Ovary (tissue), 7 donors: ENCODE measurements at regions not wholly inside any gene's neighbourhood (a gene's known extent, or its start where the extent isn't known, plus 50 kb on each side); places are given as distances from the start of the nearest gene placed in this dataset.
"Not testable (repeated sequence)": the region's sequence is repeated elsewhere in the genome, so short reads cannot be mapped to it uniquely, and the experiment has no call there.

Experiments
- DNase-seq, 5 donors: peaks; one replicate each; pipeline ENCODE4 v3.0.0-alpha.2; 2019 to 2020
- H3K27ac ChIP-seq, 2 donors: fragments of 200-600 bp; one replicate each; pipeline versions ENCODE4 v1.5.1 to v1.8.0; 2019 to 2022
- H3K27me3 ChIP-seq: fragments of 200-600 bp; one replicate; pipeline ENCODE4 v1.8.0; 2022
- H3K36me3 ChIP-seq: fragments of 200-600 bp; sonication (generic); one replicate; pipeline ENCODE4 v1.5.1; 2019
- H3K4me1 ChIP-seq: one replicate; pipeline ENCODE4 v1.8.1; 2013; ENCODE audit warnings: mild to moderate bottlenecking, moderate library complexity; ENCODE audit not compliant: insufficient read depth
- H3K4me3 ChIP-seq: fragments of 200-600 bp; sonication (generic); one replicate; pipeline ENCODE4 v1.5.1; 2017
- H3K9me3 ChIP-seq, 2 donors: fragments of 200-600 bp in 1 of 2; sonication (generic) in 1 of 2; one replicate each; pipeline versions ENCODE4 v1.5.1 to v1.8.1; 2013 to 2019; ENCODE audit warnings: mild to moderate bottlenecking in 1 of 2, moderate library complexity in 1 of 2
- EP300 ChIP-seq: sonication (generic); formaldehyde crosslinking; IDR thresholded peaks from one replicate; pipeline ENCODE4 v1.6.1; 2017; ENCODE audit warnings: antibody characterized with exemption
- POLR2A ChIP-seq: fragments of 450-650 bp; IDR thresholded peaks from one replicate; pipeline ENCODE4 v1.6.1; 2017; ENCODE audit warnings: antibody characterized with exemption, mild to moderate bottlenecking, moderate library complexity
- WGBS, 3 donors: extraction: QIAGEN DNeasy Blood & Tissue Kit in 1 of 3; methylation state at CpG; one replicate each; pipeline versions ENCODE4 v1.1.5 to v1.1.7; 2013 to 2017; 5-methylcytosine and 5-hydroxymethylcytosine counted together
- intact Hi-C, 4 donors: fragments of 100-400 bp; cut with DNase I; formaldehyde crosslinking; loops; one replicate each; pipeline versions ENCODE4 v1.11.0 to v1.15.1; 2022 to 2023
- TF ChIP-seq, protein P1 (sequence below), 3 donors: fragments of 450-650 bp in 2 of 3; fragments of 200-600 bp in 1 of 3; IDR thresholded peaks; one replicate each; pipeline versions ENCODE4 v1.5.1 to v1.8.0; 2016 to 2022; ENCODE audit warnings: antibody characterized with exemption in 3 of 3, mild to moderate bottlenecking in 1 of 3
- donor health status: DM: no; HTN: no; CAD: no; lungs with moderate emphysema.
- donor health status: DM: no; HTN: no; CAD: no.
- donor health status: Bipolar disorder and iron deficiency.
- donor health status: DM: no; HTN: no; CAD: no.
- donor health status: DM: yes; HTN: yes; CAD: no.

DNA sequence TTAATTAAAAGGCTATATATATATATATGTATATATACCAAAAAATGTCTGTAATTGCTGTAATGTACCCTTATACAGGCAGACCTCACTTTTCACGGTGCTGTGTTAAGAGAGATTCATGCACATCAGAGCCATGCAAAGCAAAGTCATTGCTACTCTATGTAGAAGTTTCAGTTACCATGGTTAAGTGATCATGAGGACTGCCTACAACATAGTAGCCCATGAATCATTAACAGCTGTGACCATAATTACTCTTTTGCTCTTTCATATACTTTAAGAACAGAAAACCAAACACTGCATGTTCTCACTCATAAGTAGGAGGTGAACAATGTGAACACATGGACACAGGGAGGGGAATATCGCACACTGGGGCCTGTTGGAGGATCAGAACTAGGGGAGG lies 225.3 kb upstream of the EPHA3 start:
- DNase-seq, result no peak
- no peak overlapping the region for H3K4me3 ChIP-seq
- no peak overlapping the region for H3K27ac ChIP-seq
- H3K9me3 ChIP-seq, result no peaks in the 10 kb centered on the region
- 90 to 91% (median 90%) methylated on average over 2 of the region's 2 CpGs for WGBS, 3 donors
- intact Hi-C loops, result no loop called here
- H3K4me1 ChIP-seq, result no peaks in the 10 kb centered on the region
- H3K36me3 ChIP-seq, result no peaks in the 10 kb centered on the region
- TF ChIP-seq EP300, result no peak
- no peaks in the 10 kb centered on the region for H3K27me3 ChIP-seq

DNA sequence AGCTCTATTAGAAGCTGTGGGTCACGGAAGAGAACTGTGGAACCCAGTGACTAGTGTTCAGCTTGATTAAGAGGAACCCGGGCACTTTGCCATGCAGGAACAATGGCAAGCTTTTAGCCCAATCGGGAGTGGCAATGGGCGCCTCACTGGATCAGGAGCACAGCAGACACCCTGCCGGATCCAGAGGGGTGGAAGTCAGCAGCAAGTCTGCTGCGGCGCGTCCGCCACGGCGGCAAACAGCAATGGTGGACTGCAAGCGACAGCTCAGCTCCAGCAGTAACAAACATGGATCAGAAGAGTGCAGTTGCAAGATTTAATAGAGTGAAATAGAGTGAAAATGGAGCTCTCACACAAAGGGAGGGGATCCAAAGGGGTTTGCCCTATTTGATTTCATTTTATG lies 220.8 kb upstream of the EPHA3 start:
- H3K36me3 ChIP-seq, H3K27me3 ChIP-seq, H3K4me1 ChIP-seq, intact Hi-C loops, H3K4me3 ChIP-seq, H3K9me3 ChIP-seq, DNase-seq, H3K27ac ChIP-seq: not testable (repeated sequence)
- WGBS, 3 donors, result 83 to 90% (median 90%) methylated on average over 12 of the region's 12 CpGs

DNA sequence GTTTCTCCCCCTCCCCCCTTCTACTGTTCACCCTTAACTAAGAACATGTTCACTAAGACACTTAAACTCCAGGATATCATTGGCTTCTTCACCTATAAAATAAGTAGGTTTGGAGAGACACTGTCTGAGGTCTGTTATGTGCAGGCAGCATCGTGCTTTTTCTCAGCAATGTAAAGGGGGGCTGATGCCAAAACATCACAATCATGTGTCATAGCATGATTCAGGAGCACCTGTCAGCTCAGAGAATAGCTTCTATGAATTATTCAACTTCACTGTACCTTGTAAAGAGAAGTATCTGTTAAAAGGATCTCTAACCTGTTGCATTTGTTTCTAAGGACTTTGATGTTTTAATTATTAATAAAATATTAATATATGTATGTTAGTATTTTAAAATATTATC lies 211.4 kb upstream of the EPHA3 start:
- Histone ChIP-seq H3K9me3 (no peaks in the 10 kb centered on the region), H3K4me3 (no peak overlapping the region), H3K27ac (no peak overlapping the region), H3K36me3 (no peaks in the 10 kb centered on the region), H3K27me3 (no peaks in the 10 kb centered on the region), H3K4me1 (no peaks in the 10 kb centered on the region)
- intact Hi-C loops, result no loop called here
- WGBS, 3 donors, result 67 to 74% (median 71%) methylated on average over 1 of the region's 1 CpG
- DNase-seq, result no peak
- TF ChIP-seq EP300, result no peak
- TF ChIP-seq, protein P1, sequence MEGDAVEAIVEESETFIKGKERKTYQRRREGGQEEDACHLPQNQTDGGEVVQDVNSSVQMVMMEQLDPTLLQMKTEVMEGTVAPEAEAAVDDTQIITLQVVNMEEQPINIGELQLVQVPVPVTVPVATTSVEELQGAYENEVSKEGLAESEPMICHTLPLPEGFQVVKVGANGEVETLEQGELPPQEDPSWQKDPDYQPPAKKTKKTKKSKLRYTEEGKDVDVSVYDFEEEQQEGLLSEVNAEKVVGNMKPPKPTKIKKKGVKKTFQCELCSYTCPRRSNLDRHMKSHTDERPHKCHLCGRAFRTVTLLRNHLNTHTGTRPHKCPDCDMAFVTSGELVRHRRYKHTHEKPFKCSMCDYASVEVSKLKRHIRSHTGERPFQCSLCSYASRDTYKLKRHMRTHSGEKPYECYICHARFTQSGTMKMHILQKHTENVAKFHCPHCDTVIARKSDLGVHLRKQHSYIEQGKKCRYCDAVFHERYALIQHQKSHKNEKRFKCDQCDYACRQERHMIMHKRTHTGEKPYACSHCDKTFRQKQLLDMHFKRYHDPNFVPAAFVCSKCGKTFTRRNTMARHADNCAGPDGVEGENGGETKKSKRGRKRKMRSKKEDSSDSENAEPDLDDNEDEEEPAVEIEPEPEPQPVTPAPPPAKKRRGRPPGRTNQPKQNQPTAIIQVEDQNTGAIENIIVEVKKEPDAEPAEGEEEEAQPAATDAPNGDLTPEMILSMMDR (IDR thresholded peaks at IDR 0.05), result no peak
- no peak for TF ChIP-seq POLR2A

DNA sequence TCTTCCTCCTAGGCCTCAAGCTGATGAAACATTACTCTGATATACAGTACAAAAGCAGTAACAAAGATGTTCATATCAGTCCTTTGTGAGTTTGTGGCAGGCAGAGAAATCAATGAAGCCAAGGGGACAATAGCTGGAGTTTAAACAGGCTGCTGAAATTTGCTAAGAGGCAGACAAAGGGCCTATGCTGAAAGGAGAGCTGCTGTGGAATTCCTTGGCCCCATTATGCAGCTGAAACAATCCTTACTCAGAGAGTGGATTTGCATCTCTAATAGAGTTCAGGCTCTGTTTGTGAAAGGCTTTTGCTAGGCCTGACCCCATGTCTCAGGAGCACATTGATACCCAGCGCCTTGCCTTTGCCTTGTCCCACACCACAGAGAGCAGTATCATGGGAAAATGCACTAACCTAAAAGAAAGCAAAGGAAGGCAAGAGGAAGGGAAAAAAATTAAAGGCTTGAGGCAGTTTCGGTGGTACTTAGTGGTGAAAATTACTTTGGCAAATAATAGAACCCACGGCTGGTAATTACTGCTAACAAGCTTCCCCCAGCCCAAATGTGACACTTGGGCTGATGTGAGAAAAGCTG lies 195.0 kb upstream of the EPHA3 start:
- H3K36me3 ChIP-seq, result no peaks in the 10 kb centered on the region
- DNase-seq, result no peak
- no peak overlapping the region for H3K27ac ChIP-seq
- H3K4me3 ChIP-seq, result no peak overlapping the region
- 82 to 89% (median 85%) methylated on average over 3 of the region's 3 CpGs for WGBS, 3 donors
- H3K4me1 ChIP-seq, result no peaks in the 10 kb centered on the region
- intact Hi-C loops, result loop anchor here in 1 of 4 donors (2.0 kb wide), 1 partner anchor 22 kb away; no protein-coding TSS in a partner anchor
- no peaks in the 10 kb centered on the region for H3K9me3 ChIP-seq
- H3K27me3 ChIP-seq, result no peaks in the 10 kb centered on the region
- no peak for TF ChIP-seq EP300
- TF ChIP-seq, protein P1 (IDR thresholded peaks at IDR 0.05), result no peak

DNA sequence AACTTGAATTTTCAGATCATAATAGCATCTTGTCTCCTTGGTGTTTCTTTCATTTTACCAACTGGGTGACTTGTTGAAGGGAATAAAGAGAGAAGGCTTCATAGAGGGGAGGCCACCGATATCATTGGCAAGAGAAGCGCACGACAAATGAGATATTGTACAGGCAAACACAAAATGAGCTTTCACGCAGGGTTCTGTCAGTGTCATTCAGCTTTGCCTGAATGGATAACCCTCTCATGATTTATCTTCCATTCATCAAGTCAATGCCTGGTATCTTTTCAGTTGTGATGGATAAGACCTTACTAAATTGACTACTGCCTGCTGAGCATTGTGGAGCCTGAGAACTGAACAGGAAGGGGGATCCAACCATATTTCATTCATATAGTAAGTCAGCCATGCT lies 188.6 kb upstream of the EPHA3 start:
- H3K27ac ChIP-seq, result no peak overlapping the region
- 94 to 98% (median 98%) methylated on average over 4 of the region's 4 CpGs for WGBS, 3 donors
- no peaks in the 10 kb centered on the region for H3K4me1 ChIP-seq
- no peaks in the 10 kb centered on the region for H3K27me3 ChIP-seq
- H3K4me3 ChIP-seq, result no peak overlapping the region
- intact Hi-C loops, result no loop called here
- no peaks in the 10 kb centered on the region for H3K36me3 ChIP-seq
- no peaks in the 10 kb centered on the region for H3K9me3 ChIP-seq
- no peak for DNase-seq
- TF ChIP-seq EP300, result no peak
- TF ChIP-seq, protein P1 (IDR thresholded peaks at IDR 0.05), result no peak
- no peak for TF ChIP-seq POLR2A
